Activated CD4-positive, alpha-beta memory T cell treated with anti-CD3 and anti-CD28 coated beads for 36 hours (primary cell): ENCODE measurements at regions not wholly inside any gene's neighbourhood (a gene's known extent, or its start where the extent isn't known, plus 50 kb on each side); places are given as distances from the start of the nearest gene placed in this dataset.

Experiments used
- CTCF ChIA-PET: fragments of 350-600 bp; sonication (Branson Sonifier 250); formaldehyde crosslinking; loops from one replicate; lab custom pipeline; 2021; ENCODE audit warnings: antibody characterized with exemption, inconsistent platforms; lab: Charles Lee
- POLR2A ChIA-PET: fragments of 350-600 bp; sonication (Branson Sonifier 250); formaldehyde crosslinking; loops from one replicate; lab custom pipeline; 2021; ENCODE audit warnings: antibody characterized with exemption; lab: Charles Lee
- DNase-seq: peaks from one replicate; pipeline ENCODE4 v3.0.0-alpha.2; 2020
- H3K27ac Mint-ChIP-seq: one replicate; pipeline ENCODE4 v1.8.0; 2021; ENCODE audit warnings: mixed read lengths
- H3K27me3 Mint-ChIP-seq: one replicate; pipeline ENCODE4 v1.8.0; 2021; ENCODE audit warnings: mixed read lengths
- H3K36me3 Mint-ChIP-seq: one replicate; pipeline ENCODE4 v1.8.0; 2021; ENCODE audit warnings: mixed read lengths
- H3K4me1 Mint-ChIP-seq: one replicate; pipeline ENCODE4 v1.8.0; 2021; ENCODE audit warnings: low read depth, mixed read lengths
- H3K4me3 Mint-ChIP-seq: one replicate; pipeline ENCODE4 v1.8.0; 2021; ENCODE audit warnings: mild to moderate bottlenecking, mixed read lengths
- H3K9me3 Mint-ChIP-seq: one replicate; pipeline ENCODE4 v1.8.0; 2021; ENCODE audit warnings: mixed read lengths
- intact Hi-C: fragments of 100-400 bp; cut with micrococcal nuclease; formaldehyde crosslinking; loops from one replicate; pipeline ENCODE4 v1.15.1; 2023

GRCh38 chr2:150417278-150417677 is 70.2 kb downstream of the RND3 start:
- H3K4me3 Mint-ChIP-seq = no peak overlapping the region
- intact Hi-C loops = no loop called here
- H3K27ac Mint-ChIP-seq = no peak overlapping the region
- peaks cover 1% of the 10 kb centered on the region for H3K9me3 Mint-ChIP-seq
- ChIA-PET CTCF (no interaction called here), POLR2A (no interaction called here)
- H3K4me1 Mint-ChIP-seq = no peaks in the 10 kb centered on the region
- no peaks in the 10 kb centered on the region for H3K36me3 Mint-ChIP-seq
- H3K27me3 Mint-ChIP-seq = no peaks in the 10 kb centered on the region
- no peak for DNase-seq

DNA sequence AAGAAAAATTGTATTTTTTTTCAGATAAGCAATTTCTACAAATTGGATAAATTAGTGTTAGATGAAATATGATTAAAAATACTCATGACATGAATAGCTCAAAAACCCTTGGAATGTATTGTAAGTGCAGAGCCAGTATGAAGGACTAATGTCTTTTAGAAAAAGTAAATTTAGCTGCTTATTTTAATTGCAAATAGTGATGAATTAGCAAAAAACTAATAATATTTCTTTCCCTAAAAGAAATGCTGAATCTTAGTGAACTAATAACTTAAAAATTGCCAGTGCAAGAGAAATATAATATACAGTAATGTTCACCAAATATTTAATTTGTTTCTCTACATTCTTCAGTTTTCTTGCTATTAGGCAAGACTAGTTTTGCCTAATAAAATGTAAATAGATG is 72.4 kb downstream of the RND3 start:
- ChIA-PET POLR2A (no interaction called here), CTCF (no interaction called here)
- DNase-seq = no peak
- no peaks in the 10 kb centered on the region for H3K27me3 Mint-ChIP-seq
- no peaks in the 10 kb centered on the region for H3K4me1 Mint-ChIP-seq
- H3K27ac Mint-ChIP-seq = no peak overlapping the region
- peaks cover 2% of the 10 kb centered on the region for H3K9me3 Mint-ChIP-seq
- H3K36me3 Mint-ChIP-seq = no peaks in the 10 kb centered on the region
- intact Hi-C loops = no loop called here
- no peak overlapping the region for H3K4me3 Mint-ChIP-seq

- POLR2A ChIA-PET = no interaction called here
Measured at GRCh38 chr2:150413910-150414309, 73.6 kb downstream of the RND3 start.

DNA sequence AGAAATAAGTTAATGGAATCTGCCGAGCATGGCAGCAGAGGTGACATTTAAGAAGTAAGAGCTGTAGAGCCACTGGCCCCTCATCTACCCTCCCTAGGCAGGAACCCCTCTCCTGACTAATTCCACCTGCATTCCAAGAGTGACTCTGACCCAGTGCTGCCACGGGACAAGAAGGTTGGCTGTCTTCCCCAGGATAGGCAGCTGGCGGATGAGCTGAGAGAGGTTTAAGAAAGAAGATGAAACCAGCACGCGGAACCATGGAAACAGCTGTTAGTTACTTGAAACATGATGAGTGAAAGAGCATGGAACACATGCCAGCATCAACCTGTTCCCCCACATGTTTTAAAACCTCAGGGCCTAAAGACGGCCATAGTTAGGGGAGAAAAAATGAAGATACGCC is 74.1 kb downstream of the RND3 start:
- no peaks in the 10 kb centered on the region for H3K27me3 Mint-ChIP-seq
- ChIA-PET CTCF (no interaction called here), POLR2A (no interaction called here)
- H3K9me3 Mint-ChIP-seq = peaks cover 2% of the 10 kb centered on the region
- H3K36me3 Mint-ChIP-seq = no peaks in the 10 kb centered on the region
- intact Hi-C loops = no loop called here
- H3K4me1 Mint-ChIP-seq = no peaks in the 10 kb centered on the region
- no peak overlapping the region for H3K27ac Mint-ChIP-seq
- H3K4me3 Mint-ChIP-seq = no peak overlapping the region
- no peak for DNase-seq

More at GRCh38 chr2:150413910-150414309, 73.6 kb downstream of the RND3 start:
- no peak for DNase-seq
- no peaks in the 10 kb centered on the region for H3K36me3 Mint-ChIP-seq
- no peak overlapping the region for H3K27ac Mint-ChIP-seq
- CTCF ChIA-PET = no interaction called here
- no peaks in the 10 kb centered on the region for H3K4me1 Mint-ChIP-seq
- H3K4me3 Mint-ChIP-seq = no peak overlapping the region
- H3K27me3 Mint-ChIP-seq = no peaks in the 10 kb centered on the region
- intact Hi-C loops = no loop called here
- peaks cover 2% of the 10 kb centered on the region for H3K9me3 Mint-ChIP-seq

DNA sequence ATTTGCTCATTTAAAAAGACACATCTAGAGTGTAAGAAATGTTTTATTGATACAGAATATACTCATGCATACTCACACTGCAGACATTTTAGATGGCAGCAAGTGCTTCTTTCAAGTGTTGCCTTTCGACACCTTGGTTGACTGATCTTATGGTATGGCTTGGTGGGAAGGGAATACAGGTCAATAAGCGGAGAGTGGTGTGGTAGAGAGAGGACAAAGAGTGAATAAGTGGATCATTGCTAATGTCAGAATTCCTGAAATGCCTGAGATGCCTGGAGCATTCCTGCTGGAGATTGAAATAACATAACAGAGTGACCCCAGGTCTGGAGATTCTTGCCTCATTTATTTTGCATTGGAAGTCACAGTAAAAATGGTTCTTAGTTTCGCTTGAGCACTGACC is 76.7 kb downstream of the RND3 start:
- Mint-ChIP-seq H3K27ac (no peak overlapping the region), H3K4me3 (no peak overlapping the region), H3K9me3 (peaks cover 4% of the 10 kb centered on the region), H3K4me1 (no peaks in the 10 kb centered on the region), H3K36me3 (no peaks in the 10 kb centered on the region), H3K27me3 (no peaks in the 10 kb centered on the region)
- DNase-seq = no peak
- intact Hi-C loops = no loop called here
- CTCF ChIA-PET = no interaction called here
- POLR2A ChIA-PET = no interaction called here

DNA sequence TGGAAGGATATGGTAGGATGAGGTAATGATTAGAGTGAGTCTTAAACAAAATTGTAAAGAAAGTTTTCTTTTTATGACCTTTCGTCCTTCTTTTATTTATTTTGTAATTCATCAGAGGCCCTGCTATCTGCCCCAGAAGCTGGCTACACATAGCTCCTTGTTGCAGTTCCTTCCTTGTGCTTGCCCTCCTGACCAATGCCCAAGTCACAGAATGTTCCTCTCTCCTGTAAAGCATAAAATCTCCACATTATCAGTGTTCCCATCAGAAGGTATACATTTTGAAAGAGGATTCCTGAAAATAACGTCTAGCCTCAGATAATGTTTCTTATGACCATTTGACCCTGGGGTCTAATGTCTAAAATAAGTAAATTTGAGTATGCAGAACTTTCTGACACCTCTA is 78.3 kb downstream of the RND3 start:
- no peaks in the 10 kb centered on the region for H3K27me3 Mint-ChIP-seq
- no peak for DNase-seq
- CTCF ChIA-PET = no interaction called here
- POLR2A ChIA-PET = no interaction called here
- no peaks in the 10 kb centered on the region for H3K4me1 Mint-ChIP-seq
- intact Hi-C loops = no loop called here
- no peak overlapping the region for H3K27ac Mint-ChIP-seq
- no peak overlapping the region for H3K4me3 Mint-ChIP-seq
- H3K36me3 Mint-ChIP-seq = no peaks in the 10 kb centered on the region
- peaks cover 4% of the 10 kb centered on the region for H3K9me3 Mint-ChIP-seq

DNA sequence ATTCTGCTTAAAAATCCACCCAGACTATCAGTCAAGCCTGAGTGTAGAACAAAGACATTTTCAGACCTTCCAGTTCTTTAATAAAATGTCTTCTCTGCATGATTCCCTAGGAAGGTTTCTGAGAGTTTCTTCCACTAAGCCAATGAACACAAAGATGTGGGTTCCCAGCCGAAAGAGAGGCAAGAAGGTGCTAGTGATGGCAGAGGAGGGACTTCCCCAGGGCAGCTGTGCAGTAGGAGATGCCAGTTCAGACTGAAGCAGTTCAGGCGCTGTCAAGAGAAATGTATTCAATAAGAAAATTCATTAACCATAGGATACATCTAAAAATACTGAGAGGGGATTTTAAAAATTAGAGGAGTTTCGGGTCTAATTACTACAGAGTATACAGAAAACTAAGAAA is 83.3 kb downstream of the RND3 start:
- CTCF ChIA-PET = no interaction called here
- intact Hi-C loops = no loop called here

DNA sequence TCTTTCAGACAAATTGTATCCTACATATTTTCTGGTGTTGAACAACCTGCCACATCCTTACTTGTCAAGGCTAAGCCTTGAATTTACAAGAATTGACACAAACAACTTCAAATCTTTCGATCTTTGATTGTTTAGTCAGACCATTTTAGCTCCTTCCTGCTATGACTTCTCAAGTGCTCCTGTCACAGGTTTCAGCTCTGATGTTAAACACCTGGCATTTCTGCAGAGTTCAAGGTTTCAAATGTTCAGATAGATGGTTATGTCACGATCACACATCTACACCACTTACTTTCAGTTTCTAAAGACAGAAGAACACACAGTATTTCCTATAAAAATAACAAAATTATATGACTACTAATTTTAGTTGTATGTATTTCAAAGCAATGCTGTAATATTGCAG is 84.0 kb downstream of the RND3 start:
- intact Hi-C loops = no loop called here
- no peaks in the 10 kb centered on the region for H3K27me3 Mint-ChIP-seq
- H3K36me3 Mint-ChIP-seq = no peaks in the 10 kb centered on the region
- peaks cover 5% of the 10 kb centered on the region for H3K9me3 Mint-ChIP-seq
- CTCF ChIA-PET = no interaction called here
- H3K27ac Mint-ChIP-seq = no peak overlapping the region
- no peaks in the 10 kb centered on the region for H3K4me1 Mint-ChIP-seq
- no peak overlapping the region for H3K4me3 Mint-ChIP-seq
- POLR2A ChIA-PET = interaction anchor here (0.6 kb wide), 1 partner anchor 250 kb away, joined by 3 read pairs; no protein-coding TSS in a partner anchor
- DNase-seq = no peak

More for the DNA sequence above, 83.3 kb downstream of the RND3 start:
- H3K9me3 Mint-ChIP-seq = peaks cover 5% of the 10 kb centered on the region
- H3K27ac Mint-ChIP-seq = no peak overlapping the region
- no peaks in the 10 kb centered on the region for H3K36me3 Mint-ChIP-seq
- no peak for DNase-seq
- no peaks in the 10 kb centered on the region for H3K27me3 Mint-ChIP-seq
- H3K4me3 Mint-ChIP-seq = no peak overlapping the region
- POLR2A ChIA-PET = no interaction called here
- no peaks in the 10 kb centered on the region for H3K4me1 Mint-ChIP-seq

GRCh38 chr2:150402953-150403352 is 84.5 kb downstream of the RND3 start:
- ChIA-PET CTCF (no interaction called here), POLR2A (interaction anchor here (0.6 kb wide), 1 partner anchor 249 kb away, joined by 3 read pairs; no protein-coding TSS in a partner anchor)
- Mint-ChIP-seq H3K4me3 (no peak overlapping the region), H3K27ac (no peak overlapping the region), H3K4me1 (no peaks in the 10 kb centered on the region), H3K9me3 (peaks cover 5% of the 10 kb centered on the region), H3K36me3 (no peaks in the 10 kb centered on the region), H3K27me3 (no peaks in the 10 kb centered on the region)
- DNase-seq = no peak
- intact Hi-C loops = no loop called here

- Mint-ChIP-seq H3K4me3 (no peak overlapping the region), H3K27ac (no peak overlapping the region), H3K9me3 (peaks cover 3% of the 10 kb centered on the region), H3K4me1 (no peaks in the 10 kb centered on the region), H3K27me3 (no peaks in the 10 kb centered on the region), H3K36me3 (no peaks in the 10 kb centered on the region)
- POLR2A ChIA-PET = no interaction called here
- no peak for DNase-seq
- intact Hi-C loops = no loop called here
- CTCF ChIA-PET = no interaction called here
Measured at GRCh38 chr2:150400849-150401248, 86.6 kb downstream of the RND3 start.

DNA sequence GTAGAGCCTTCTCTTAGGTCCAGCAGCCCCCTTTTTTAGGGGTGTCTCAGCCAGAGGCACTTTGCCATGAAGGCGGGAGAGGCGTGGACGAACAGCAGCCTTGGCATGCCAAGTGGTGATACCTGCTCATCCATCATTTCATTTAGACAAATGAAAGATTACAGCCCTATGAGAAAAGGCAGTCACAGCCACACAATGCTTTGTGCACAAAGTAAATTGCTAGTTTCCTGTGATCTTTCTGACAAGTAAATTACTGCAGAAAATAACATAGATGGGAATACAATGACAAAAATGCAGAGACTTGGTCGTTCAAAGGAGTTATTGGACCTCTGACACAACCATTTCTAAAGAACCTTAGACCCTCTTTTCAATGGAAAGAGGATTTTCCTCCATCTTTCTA is 94.9 kb downstream of the RND3 start:
- Mint-ChIP-seq H3K36me3 (no peaks in the 10 kb centered on the region), H3K27me3 (no peaks in the 10 kb centered on the region), H3K4me1 (no peaks in the 10 kb centered on the region), H3K27ac (no peak overlapping the region), H3K4me3 (no peak overlapping the region), H3K9me3 (no peaks in the 10 kb centered on the region)
- intact Hi-C loops = no loop called here
- ChIA-PET CTCF (no interaction called here), POLR2A (no interaction called here)
- DNase-seq = no peak

- no peak for DNase-seq
- no peaks in the 10 kb centered on the region for H3K4me1 Mint-ChIP-seq
- CTCF ChIA-PET = no interaction called here
- intact Hi-C loops = no loop called here
- H3K9me3 Mint-ChIP-seq = no peaks in the 10 kb centered on the region
- no peaks in the 10 kb centered on the region for H3K27me3 Mint-ChIP-seq
- no peak overlapping the region for H3K27ac Mint-ChIP-seq
- H3K4me3 Mint-ChIP-seq = no peak overlapping the region
- H3K36me3 Mint-ChIP-seq = no peaks in the 10 kb centered on the region
- POLR2A ChIA-PET = no interaction called here
Measured at GRCh38 chr2:150391779-150392178, 95.7 kb downstream of the RND3 start.

GRCh38 chr2:150389447-150389846 is 98.0 kb downstream of the RND3 start:
- intact Hi-C loops = no loop called here
- POLR2A ChIA-PET = no interaction called here
- Mint-ChIP-seq H3K4me1 (no peaks in the 10 kb centered on the region), H3K27ac (no peak overlapping the region), H3K27me3 (no peaks in the 10 kb centered on the region), H3K36me3 (no peaks in the 10 kb centered on the region), H3K4me3 (no peak overlapping the region), H3K9me3 (peaks cover 11% of the 10 kb centered on the region)
- CTCF ChIA-PET = no interaction called here
- DNase-seq = no peak

DNA sequence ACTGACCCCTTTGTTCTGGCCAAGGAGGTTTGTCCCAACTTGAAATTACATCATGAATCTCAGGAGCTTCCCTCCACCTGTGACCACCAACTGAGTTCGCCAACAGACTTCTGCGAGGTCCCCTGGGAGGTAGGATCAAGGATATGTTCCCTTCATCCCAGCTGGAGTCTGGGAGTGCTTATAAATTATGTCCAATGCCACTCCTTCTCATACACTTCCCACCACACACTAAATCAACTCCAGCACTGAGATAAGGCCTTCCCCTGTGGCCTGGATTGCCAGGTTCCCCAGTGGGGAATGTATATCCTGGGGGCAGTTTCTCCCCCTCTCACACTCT is 99.2 kb downstream of the RND3 start:
- intact Hi-C loops = no loop called here
- no peaks in the 10 kb centered on the region for H3K4me1 Mint-ChIP-seq
- DNase-seq = no peak
- H3K27me3 Mint-ChIP-seq = no peaks in the 10 kb centered on the region
- H3K4me3 Mint-ChIP-seq = no peak overlapping the region
- ChIA-PET CTCF (no interaction called here), POLR2A (no interaction called here)
- peaks cover 12% of the 10 kb centered on the region for H3K9me3 Mint-ChIP-seq
- no peaks in the 10 kb centered on the region for H3K36me3 Mint-ChIP-seq
- H3K27ac Mint-ChIP-seq = no peak overlapping the region
